ENCODE measurements at regions not wholly inside any gene's neighbourhood (a gene's known extent, or its start where the extent isn't known, plus 50 kb on each side); places are given as distances from the start of the nearest gene placed in this dataset.
A peak's percentile ranks its signal among the peaks of the same experiment; 100 is the strongest.

DNA sequence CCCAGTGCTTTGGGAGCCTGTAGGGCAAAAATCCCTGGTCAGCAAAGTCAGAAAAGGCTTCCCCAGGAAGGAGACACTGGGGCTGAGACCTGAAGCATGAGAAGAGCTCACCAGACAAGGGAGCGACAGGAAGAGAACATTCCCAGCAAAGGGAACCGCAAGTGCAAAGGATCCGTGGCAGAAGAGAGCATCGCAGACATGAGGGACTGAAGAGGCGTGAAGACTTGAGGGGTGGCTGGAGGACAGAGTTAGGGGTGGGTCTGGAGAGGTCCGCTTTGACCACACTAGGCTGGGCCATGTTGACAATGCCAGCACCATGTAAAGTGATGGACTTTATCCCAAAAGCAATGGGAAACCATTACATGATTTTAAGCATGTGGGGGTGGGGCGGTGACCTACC lies 128.1 kb upstream of the IRX3 start:
- no peak for DNase-seq (ENCODE audit: extremely low spot score)
- Histone ChIP-seq H3K9me3 (peaks cover 0 to 4% (median 0%) of the 10 kb centered on the region in 4 donors), H3K4me3 (no peak overlapping the region), H3K27ac (replicated peaks in 1 of 4) (no peak overlapping the region), H3K36me3 (no peaks in the 10 kb centered on the region), H3K27me3 (peaks cover 0 to 55% (median 6%) of the 10 kb centered on the region in 4 donors), H3K4me1 (peaks cover 0 to 9% (median 4%) of the 10 kb centered on the region in 4 donors)
- intact Hi-C loops (cut with DNase I), result no loop called here
- TF ChIP-seq, protein P1, sequence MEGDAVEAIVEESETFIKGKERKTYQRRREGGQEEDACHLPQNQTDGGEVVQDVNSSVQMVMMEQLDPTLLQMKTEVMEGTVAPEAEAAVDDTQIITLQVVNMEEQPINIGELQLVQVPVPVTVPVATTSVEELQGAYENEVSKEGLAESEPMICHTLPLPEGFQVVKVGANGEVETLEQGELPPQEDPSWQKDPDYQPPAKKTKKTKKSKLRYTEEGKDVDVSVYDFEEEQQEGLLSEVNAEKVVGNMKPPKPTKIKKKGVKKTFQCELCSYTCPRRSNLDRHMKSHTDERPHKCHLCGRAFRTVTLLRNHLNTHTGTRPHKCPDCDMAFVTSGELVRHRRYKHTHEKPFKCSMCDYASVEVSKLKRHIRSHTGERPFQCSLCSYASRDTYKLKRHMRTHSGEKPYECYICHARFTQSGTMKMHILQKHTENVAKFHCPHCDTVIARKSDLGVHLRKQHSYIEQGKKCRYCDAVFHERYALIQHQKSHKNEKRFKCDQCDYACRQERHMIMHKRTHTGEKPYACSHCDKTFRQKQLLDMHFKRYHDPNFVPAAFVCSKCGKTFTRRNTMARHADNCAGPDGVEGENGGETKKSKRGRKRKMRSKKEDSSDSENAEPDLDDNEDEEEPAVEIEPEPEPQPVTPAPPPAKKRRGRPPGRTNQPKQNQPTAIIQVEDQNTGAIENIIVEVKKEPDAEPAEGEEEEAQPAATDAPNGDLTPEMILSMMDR (IDR thresholded peaks at IDR 0.05), result no peak
- TF ChIP-seq POLR2AphosphoS5 (IDR thresholded peaks at IDR 0.05), result no peak
- TF ChIP-seq POLR2A (IDR thresholded peaks at IDR 0.05; ENCODE audit: low read depth), result no peak
- no peak for TF ChIP-seq EP300 (IDR thresholded peaks at IDR 0.05)
- 88% methylated on average over 7 of the region's 7 CpGs for WGBS

DNA sequence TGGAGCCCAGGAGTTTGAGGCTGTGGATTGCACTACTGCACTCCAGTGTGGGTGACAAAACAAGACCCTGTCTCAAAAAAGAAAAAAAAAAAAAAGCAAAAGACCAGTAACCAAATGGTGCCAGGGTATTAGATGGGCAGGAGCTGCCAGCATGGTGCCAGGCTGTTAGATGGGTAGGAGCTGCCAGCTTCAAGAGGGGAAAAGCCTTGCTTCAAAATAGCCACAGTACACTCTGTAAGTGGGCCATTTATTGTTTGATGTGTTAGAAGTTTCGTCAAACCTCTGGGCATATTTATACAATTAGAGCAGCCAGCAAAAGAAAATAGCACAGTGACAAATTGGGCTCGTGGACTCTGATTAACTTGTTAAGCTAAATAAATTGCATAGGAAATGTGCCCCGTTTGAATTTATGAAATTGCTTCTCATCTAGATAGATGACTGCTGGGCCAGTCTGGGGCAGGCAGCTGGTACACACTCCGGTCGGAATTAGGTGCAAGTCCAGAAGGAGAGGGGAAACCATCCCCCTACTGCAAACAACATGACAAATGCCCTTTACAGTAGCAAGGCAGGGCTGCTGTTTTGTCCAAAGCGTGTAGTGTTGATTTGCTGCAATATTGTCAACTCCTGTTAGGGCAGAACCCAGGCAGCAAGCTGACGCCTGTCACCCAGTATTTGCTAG lies 126.3 kb upstream of the IRX3 start:
- whole genome bisulfite sequencing, result 55% methylated on average over 7 of the region's 7 CpGs
- Histone ChIP-seq H3K36me3 (no peaks in the 10 kb centered on the region), H3K4me3 (no peak overlapping the region), H3K27ac (replicated peaks in 1 of 4) (no peak overlapping the region), H3K9me3 (peaks cover 0 to 4% (median 0%) of the 10 kb centered on the region in 4 donors), H3K4me1 (peaks cover 0 to 9% (median 4%) of the 10 kb centered on the region in 4 donors), H3K27me3 (peaks cover 0 to 56% (median 6%) of the 10 kb centered on the region in 4 donors)
- intact Hi-C loops (cut with DNase I), result no loop called here
- TF ChIP-seq POLR2AphosphoS5 (IDR thresholded peaks at IDR 0.05) (no peak), POLR2A (IDR thresholded peaks at IDR 0.05; ENCODE audit: low read depth) (no peak), EP300 (IDR thresholded peaks at IDR 0.05) (no peak)
- TF ChIP-seq, protein P1 (IDR thresholded peaks at IDR 0.05), result no peak
- DNase-seq (ENCODE audit: extremely low spot score), result no peak

DNA sequence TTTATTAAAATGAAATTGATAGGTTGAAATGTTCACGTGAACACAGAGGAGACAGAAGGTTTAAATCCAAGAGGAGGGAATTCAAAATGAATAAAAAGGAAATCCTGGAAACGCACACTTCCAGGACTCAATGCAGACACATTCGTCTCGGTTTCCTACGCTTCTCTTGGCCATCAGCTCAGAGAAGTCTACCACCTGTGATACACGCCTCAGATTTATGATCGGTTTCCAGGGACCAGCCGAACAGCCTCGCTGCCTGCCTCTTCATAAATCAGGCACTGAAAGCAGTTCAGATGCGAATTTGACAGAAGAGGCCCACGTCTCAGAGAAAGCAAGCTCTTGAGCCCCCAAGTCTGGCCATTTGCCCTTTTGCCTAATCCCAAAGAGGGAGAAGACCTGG lies 125.5 kb upstream of the IRX3 start:
- no peaks in the 10 kb centered on the region for H3K36me3 ChIP-seq
- 12% methylated on average over 11 of the region's 11 CpGs for WGBS
- intact Hi-C loops (cut with DNase I), result no loop called here

DNA sequence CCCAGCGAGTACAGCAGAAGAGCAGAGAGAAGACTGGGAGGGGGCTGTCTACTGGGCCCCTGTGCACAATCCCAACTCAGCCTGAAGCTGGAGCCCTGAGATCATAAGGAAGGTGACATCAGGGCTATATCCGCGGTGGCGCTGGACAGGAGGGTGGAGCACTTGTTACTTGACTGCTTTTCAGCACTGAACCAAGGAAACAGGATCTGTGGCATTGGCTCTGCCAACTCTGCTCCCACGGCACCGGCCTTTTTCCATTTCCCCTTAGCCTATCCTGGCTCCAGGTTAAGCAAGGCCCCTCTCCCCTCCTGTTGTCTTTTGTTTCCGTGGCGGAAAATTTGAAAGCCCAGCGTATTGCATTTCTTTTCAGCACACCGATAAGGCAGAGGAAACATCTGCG lies 125.0 kb upstream of the IRX3 start:
- peak overlapping the region in 1 of 4 donors; percentile 1 for H3K4me3 ChIP-seq
- H3K36me3 ChIP-seq, result no peaks in the 10 kb centered on the region
- H3K27ac ChIP-seq (replicated peaks in 1 of 4), result no peak overlapping the region
- TF ChIP-seq EP300 (IDR thresholded peaks at IDR 0.05), result no peak
- TF ChIP-seq POLR2A (IDR thresholded peaks at IDR 0.05; ENCODE audit: low read depth), result no peak
- TF ChIP-seq POLR2AphosphoS5 (IDR thresholded peaks at IDR 0.05), result no peak
- TF ChIP-seq, protein P1 (IDR thresholded peaks at IDR 0.05), result no peak
- peaks cover 0 to 56% (median 6%) of the 10 kb centered on the region in 4 donors for H3K27me3 ChIP-seq
- H3K4me1 ChIP-seq, result peaks cover 0 to 9% (median 4%) of the 10 kb centered on the region in 4 donors
- WGBS, result 49% methylated on average over 11 of the region's 11 CpGs
- DNase-seq (ENCODE audit: extremely low spot score), result no peak
- intact Hi-C loops (cut with DNase I), result no loop called here
- H3K9me3 ChIP-seq, result peaks cover 0 to 4% (median 0%) of the 10 kb centered on the region in 4 donors

More for the DNA sequence above, 125.5 kb upstream of the IRX3 start:
- no peak for TF ChIP-seq POLR2AphosphoS5 (IDR thresholded peaks at IDR 0.05)
- TF ChIP-seq, protein P1 (IDR thresholded peaks at IDR 0.05), result no peak
- TF ChIP-seq POLR2A (IDR thresholded peaks at IDR 0.05; ENCODE audit: low read depth), result no peak
- no peak for TF ChIP-seq EP300 (IDR thresholded peaks at IDR 0.05)
- no peak for DNase-seq (ENCODE audit: extremely low spot score)
- Histone ChIP-seq H3K4me1 (peaks cover 0 to 9% (median 4%) of the 10 kb centered on the region in 4 donors), H3K27me3 (peaks cover 0 to 56% (median 6%) of the 10 kb centered on the region in 4 donors), H3K9me3 (peaks cover 0 to 4% (median 0%) of the 10 kb centered on the region in 4 donors), H3K27ac (replicated peaks in 1 of 4) (no peak overlapping the region), H3K4me3 (peak overlapping the region in 1 of 4 donors; percentile 1)
